ENCODE measurements at regions not wholly inside any gene's neighbourhood (a gene's known extent, or its start where the extent isn't known, plus 50 kb on each side); places are given as distances from the start of the nearest gene placed in this dataset.

DNA sequence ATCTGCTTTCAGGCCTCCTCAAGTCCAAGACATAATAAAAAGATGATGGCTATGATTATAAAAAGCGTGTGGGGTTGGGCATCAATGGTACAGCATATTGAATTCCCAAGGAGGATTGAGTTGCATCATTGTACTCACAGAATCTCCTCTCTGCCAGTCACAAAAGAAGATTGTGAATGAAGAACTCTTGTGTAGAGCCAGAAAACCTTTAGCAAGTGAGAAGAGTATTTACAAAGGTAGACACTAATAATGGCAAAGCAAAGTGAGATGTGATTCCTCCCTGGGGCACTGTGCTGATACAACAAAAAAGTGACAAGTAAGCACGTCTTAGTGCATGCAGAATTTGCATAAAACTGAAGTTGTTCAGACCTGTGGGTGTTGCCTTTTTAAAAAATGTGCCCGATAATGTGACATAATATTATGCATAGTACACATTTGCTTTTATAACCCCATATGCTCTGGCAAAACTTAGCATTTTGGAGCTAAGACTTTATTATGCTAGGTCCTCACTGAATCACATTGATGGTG, 291.2 kb upstream of the TBC1D5 start:
- no peak for DNase-seq

DNA sequence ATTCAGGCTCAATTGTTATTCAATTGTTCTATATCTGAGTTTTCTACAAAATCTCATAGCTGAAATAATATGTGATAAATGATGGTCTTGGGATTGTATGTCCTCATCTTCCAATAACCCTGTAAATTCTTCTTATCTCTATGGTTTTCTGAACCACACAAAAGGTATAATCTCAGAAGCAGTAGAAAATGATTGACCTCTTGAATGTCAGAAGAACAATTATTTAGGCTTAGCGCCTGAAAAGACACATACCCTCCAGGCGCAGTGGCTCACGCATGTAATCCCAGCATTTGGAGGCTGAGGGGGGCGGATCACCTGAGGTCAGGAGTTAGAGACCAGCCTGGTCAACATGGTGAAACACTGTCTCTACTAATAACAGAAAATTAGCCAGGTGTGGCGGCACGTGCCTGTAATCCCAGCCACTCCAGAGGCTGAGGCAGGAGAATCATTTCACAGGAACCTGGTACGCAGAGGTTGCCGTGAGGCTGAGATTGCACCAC, 288.0 kb upstream of the TBC1D5 start:
- DNase-seq, result no peak

DNA sequence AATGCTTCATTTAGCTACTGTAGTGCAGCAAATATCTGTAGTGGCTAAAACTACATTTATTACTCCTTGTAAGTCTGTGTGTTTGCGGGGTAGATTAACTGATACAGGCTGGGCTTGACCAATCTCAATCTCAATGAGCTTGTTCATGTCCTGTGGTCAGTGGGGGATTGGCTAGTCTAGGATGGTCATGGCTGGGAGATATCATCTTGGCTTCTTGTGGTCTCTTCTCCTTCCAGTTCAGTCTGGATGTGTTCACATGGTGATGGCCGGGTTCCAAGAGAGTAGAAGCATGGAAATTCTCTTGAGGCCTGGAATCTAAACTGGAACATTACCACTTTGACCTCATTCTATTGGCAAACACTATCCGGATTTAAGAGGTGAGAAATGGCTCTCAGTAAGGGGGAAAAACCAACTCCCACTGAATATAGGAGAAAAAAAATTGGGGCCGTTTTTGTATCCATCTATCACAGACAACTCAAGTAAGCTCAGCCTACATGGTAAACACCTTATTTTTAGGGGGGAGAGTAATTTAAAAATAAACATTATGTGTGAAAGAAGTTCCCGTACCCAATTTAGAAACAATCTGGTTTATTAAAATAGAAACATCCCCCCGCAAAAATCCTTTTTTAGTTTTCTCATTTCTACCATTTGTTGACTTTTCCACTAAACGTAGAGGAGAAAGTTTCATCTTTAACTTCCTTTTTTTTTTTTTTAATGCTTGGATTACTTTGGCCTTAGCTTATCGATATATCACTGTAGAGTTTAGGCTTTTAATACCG, 284.9 kb upstream of the TBC1D5 start:
- DNase-seq, result no peak

DNA sequence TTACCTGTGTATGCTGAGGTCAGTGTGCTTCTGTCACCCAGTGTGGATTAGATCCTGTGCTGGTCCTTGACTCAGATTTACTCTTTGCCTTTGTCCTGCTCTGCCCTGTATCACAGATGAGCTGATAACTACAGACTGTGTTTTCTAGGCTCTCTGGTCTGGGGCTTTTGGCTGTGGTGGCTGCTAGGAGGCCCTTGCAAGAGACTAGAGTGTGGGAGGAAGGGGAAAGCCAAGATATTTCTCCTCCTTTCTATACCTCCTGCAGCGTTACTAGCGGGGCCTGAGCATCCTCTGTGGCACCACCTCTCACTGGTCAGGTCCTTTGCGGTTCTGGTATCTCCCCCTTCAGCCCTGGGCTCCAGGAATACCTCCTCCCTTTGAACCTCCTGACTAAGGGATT, 282.3 kb upstream of the TBC1D5 start:
- no peak for DNase-seq

DNA sequence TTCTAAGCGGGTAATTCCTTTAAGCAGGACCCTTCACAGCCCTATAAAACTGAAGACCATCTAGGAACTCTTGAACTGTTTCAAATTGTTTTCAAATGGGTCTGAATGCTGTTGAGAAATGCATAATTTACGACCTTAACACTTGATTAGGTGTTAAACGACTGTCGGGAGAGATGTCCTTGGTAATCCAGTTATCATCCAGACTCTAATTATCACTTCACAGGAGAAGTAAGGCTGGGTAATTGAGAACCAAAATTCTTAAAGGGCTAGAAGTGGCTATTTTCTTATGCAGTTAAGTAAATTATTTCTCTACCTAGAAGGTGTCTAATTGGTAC, 276.7 kb upstream of the TBC1D5 start:
- no peak for DNase-seq

DNA sequence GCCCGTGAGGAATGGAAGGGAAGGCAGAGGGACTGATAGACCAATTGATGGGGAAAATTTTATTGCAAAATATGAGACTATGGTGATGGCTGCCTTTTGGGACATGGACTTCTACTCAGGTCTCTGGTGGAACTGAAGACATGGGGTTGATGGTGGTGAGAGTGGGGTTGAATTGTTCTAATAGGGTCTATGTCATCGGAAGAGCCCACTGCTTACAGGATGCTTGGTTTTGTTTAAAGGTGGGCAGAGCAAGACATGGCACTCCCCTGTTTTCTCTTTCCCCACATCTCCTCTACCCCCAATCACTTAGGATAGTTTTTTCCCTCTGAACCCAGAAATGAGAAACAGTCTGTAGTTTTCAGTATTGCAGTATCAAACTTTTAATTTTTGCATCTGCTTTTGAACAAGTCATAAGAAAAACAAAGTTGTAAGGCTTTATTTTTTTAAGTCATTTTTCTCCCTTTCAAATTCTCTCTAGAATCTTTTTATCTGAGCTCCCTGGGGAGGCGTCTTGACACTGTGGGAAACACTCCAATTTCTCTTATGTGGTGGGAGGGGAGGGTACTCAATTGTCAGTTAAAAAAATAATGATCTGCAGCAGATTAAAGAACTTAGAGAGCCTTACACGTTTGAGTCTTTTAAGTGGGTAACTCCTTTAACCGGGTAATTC, 276.2 kb upstream of the TBC1D5 start:
- DNase-seq, result no peak

DNA sequence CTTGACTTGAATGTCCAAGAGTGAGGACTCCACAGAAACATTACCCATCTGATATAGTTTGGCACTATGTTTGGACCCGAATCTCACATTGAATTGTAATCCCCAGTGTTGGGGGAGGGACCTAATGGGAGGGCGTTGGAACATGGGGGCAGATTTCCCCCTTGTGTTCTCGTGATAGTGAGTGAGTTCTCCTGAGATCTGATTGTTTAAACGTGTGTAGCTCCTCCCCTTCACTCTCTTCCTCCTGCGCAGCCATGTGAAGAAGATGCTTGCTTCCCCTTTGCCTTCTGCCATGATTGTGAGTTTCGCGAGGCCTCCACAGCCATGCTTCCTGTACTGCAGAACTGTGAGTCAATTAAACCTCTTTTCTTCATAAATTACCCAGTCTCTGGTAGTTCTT, 273.9 kb upstream of the TBC1D5 start:
- DNase-seq, result no peak

DNA sequence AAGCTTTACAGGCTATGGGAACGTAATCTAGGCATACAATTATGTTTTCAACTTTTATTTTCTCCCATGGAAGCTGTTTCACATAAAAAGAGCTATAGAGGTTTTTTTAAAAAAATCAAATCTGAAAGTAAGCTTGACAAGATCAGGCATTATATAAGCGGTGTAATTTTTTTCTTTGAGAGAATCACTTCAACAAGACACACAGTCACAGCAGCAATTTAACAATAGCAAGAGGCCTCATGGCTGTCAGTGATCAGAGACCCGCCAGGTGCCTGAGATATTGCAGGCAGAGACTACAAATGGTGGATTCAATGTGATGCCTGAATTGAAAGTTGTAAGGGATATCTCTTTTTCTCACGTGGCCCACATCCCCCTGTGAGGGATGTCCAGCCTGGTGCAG, 270.5 kb upstream of the TBC1D5 start:
- no peak for DNase-seq

DNA sequence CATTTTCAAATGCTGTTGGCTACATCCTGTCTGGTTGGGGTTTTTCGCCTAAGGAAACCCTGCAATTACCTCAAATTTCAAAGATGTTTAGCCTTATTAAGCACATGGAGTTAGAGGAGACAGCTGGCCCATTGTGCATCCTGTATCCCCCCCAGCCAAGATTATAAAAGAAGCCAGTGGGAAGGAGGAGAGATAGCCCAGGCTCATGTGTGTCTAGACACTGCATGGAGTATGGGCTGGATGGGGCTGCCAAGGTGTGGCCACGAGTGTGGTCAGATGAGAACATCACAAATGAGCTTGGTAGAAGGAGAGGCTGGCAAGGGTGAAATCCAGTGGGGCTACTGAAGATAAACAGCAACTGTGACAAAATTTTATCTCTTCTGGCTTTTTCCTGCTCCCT, 270.0 kb upstream of the TBC1D5 start:
- DNase-seq, result no peak

DNA sequence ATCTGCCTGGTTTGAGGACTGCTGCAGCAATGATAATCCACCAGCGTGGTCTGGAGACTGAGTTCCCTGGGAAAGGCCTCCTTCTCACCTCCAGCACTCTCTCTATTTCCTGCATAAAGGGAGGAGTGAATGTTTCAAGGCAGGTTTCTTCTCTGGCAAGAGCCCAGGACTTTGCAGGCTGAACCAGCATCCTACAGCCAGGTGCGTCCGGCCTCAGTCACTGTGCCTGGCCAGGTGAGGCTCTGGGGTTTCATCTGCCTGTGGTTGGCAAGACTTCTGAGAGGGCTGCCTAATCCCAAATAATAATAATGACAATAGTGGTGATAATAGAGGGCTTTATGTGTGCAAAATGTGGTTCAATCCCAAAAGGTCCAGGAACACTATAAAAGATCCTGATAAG, 269.0 kb upstream of the TBC1D5 start:
- no peak for DNase-seq

DNA sequence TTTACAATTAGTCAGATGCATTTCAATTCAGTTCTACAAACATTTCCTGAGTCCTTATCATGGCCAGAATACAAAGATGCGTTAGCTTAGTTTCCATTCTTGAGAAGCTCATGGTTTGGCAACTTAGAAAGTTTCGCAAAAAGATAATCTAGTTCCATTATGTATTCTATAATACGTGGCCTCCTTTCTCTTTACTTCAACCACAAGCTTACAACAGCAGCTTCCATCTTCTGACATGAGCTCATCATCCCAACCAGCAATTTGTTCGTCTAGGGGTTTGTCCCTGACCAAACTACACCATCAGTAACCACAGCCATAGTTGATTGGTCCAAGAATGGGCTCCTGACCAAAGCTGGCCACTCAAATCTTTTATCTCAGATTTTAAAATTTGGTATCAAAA, 267.6 kb upstream of the TBC1D5 start:
- no peak for DNase-seq

DNA sequence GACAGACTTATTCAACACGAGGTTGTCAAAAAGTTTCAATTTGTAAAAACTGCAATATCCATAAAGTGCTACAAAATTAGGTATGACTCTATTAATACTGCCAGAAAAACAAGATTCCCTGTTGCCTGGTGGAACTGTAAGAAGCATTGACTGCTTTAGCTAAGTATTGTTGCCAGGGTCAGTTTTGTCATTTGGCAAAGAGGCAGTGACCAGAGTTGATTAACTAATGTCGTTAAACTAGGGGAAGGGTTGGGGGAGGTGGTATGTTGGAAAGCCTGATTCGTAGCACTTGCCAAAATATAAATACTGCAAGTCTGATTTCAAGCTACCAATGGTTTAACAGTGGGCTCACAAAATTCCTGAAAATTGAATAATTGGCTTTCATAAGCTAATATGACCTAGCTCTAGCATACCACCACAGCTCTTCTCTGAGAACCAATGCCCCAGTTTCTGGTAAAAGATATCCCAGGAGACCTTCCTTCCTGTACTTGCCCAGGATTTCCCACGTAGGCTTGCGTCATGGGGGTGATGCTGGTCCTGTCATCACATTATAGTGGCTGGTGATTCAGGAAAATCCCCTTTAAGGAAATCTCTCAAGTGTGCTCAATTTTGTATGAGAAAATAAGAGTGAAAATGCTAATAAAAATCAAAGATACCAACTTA, 266.4 kb upstream of the TBC1D5 start:
- no peak for DNase-seq

DNA sequence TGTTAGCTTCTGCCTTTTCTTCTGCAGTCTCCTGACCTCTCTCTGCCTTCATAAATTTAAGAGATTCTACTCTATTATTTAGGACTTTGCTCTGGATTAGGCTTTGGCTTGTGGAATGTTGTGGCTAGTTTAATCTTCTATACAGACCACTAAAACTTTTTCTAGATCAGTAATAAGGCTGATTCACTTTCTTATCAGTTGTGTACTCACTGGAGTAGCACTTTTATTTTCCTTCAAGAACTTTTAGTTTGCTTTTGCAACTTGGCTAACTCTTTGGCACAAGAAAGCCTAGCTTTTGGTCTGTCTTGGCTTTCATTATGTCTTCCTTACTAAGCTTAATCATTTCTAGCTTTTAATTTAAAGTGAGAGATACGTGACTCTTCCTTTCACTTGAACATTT, 265.5 kb upstream of the TBC1D5 start:
- no peak for DNase-seq

DNA sequence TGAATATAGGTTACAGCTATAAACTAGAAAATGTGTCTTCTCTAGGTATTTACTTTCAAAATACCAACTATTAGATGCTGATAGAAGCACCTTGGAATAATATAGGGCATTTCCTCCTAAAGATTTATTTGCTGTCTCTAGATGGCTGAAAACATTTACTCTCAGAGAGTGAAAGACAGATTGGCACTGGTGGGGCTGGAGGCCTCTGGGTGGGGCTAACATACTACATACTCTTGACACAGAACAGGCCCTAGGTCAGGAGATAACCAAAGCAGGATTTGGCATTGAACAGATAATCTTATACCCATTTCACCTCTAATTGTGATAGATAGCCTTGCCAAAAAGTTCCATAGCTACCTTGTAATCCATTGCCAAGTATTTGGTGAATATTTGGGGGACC, 253.3 kb upstream of the TBC1D5 start:
- DNase-seq, result no peak

DNA sequence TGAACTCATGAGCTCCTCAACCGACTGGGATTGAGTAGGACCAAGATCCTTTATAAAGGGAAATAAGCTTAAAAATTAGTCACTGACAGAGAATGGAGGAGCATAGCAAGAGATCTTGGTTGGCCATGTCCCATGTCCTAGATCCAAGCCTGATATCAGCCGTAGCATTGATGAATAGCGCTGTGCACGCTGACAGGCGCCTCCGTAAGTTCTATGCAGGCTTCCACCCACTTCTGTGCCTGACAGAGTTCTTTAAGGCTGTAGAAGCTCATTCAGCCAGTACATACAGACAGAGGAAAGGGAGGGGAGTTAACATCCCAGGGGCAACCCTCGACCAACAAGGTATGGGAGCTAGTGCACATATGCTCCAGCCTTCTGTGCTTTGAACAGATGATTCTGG, 251.7 kb upstream of the TBC1D5 start:
- DNase-seq, result no peak

DNA sequence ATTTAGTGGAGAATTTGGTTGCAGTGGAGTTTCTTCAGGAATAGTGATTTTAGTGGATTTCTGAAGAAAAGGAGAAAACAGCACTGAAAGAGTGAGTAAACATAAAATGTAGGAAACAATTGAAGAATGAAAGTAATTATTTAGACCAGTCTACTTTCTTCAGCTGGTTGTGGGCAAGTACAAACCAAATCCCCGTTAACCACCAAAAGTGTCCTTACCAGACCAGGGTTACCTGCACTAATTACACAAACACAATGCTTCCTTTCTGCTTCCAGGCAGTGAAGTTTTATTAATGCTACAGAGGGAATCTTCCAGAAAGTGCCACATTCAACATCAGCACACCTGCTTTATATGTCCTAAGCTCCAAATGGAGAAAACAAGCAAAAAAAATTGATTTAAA, 248.0 kb upstream of the TBC1D5 start:
- no peak for DNase-seq

DNA sequence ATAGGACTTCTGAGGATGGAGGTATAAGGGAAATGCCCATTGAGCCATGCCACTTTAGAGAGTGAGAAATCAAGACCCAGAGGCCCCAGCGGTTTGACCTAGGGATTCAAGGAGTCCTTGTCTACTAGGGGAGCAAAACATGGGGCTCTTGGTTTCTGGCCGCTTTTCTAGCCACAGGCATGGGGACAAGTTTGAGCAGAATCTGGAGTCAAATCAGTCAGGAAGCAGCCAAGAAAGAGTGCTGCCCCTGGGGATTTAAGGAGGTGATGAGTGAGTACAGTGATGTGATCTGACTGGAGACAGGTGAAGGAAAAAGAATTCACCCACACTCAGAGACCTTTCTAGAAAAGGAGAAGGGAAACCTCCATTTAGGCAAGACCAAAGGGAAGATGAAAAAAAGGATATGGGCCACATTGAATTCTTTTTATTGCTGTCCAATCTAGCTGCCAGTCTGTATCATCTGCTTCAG, 244.0 kb upstream of the TBC1D5 start:
- no peak for DNase-seq

DNA sequence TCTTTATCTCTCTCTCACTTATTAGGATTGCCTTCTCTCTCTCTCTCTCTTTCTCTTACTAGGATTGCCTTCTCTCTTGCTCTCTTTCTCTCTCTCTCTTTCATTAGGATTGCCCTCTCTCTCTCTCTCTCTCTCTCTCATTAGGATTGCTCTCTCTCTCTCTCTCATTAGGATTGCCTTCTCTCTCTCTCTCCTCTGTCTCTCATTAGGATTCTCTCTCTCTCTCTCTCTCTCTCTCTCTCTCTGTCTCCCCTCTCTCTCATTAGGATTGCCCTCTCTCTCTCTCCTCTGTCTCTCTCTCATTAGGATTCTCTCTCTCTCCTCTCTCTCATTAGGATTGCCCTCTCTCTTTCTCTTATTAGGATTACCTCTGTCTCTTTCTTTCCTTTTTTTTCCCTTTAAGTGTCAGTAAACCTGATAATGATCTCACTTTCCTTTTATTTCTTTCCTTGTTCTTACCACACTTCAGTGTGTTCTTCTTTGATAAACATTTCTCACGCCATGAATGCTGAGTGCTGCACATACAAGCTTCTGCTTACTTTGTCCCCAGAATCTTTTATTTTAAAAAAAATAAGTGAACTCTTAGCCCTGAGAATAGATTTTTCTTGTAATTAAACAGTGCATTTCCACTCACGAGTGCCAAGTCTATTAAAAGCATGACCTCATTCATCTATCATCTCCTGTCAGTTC, 243.4 kb upstream of the TBC1D5 start:
- DNase-seq, result no peak

DNA sequence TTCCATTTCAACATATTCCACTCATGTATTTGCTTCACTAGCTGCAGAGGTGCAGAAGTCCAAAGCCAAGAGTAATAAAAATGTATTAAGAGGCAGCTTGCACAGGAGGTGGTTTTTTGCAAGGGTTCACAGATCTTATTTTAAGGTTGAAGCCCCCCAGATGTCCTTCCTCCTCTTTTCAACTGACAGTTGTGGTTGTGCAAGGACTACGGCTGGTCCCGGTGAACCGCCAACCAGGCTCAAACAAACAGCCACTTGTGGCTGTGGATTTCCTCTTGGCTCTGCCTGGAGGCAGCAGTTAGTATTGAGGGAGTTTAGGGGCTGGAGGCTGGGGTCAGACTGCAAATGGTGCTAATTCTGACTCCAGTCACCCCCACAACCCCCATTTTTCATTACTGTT, 240.7 kb upstream of the TBC1D5 start:
- no peak for DNase-seq

DNA sequence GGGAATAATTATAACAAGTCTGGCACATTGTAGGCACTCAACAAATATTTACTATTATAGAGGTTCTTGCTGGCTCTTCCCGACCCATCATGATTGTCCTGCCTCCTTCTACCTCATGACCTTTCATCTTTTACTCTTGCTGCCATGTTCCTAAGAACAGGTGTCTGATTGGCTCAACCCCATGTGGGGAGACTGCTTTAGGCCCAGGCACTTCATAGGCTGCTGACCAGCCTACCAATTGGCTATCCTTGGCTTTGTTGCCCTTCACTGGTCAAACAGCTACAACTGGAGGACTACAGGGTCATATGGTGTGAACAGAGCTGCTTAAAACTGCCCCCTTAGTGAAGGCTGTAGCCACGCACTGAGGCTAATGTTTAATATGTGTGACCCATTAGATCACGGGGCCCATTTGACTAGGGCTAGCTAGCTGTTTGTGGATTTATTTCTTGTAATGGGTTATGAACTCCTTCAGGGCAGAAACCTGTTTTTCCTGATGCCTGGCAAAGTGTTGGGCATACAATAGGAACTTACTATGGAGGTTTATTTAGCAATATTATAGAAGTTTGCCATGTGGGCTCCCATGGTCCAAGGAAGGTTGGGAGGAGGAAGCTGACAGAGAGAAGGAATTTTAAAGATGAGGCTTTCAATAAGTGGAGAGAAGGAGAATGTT, 239.9 kb upstream of the TBC1D5 start:
- DNase-seq, result no peak

DNA sequence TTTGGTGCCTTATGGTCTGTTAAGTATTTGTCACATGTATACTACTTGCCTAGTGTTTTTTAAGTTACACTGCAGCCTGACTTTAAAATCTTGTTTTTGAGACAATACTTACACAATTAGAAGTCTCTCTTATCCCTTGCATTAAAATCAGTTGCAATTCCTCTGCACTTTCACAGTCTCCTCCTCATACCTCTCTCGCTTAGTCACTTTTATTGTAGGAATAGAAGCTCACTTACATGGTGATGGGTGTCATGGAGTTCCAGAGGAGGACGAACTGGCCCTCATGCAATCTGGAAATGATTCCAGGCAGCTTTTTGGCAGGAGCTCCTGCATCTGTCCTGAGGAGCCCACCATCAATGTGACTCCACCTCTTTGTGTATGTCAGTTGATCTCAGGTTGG, 238.4 kb upstream of the TBC1D5 start:
- DNase-seq, result no peak

DNA sequence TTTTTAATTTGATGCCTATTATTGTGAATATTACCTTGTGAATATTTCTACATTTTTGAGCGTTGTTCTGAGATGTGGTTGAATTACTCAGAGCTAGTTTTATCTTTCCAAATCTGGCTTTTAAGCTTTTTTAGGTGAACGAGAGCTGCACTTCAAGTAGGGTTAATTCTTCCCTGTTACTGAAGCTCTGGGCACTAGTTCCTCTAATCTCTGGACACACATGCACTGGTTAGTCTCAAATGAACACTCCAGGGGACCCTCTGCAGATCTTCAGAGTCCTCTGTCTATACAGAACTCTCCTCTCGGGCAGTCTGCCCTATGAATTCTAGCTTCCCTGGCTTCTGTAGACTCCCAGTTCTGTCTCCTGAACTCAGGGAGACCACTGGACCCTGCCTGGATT, 237.5 kb upstream of the TBC1D5 start:
- DNase-seq, result no peak

DNA sequence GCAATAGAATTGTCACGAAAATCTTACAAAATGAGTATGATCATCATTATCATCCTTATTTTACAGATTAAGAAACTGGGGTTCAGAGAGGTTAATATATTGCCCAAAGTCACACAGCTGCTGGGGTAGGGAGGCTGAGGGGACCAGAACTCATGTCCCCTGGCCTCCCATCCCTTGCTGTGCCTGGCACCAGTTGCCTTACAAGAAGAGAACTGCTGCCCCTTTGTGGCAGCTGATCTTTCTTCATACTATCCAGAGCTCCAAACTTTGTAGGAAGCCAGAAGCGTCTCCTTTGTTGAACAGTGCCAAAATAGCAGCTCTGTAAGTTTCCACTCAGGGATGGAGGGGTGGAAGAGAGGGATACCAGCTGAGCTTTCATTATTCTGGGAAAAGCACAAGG, 236.8 kb upstream of the TBC1D5 start:
- no peak for DNase-seq
